ENCODE measurements at regions not wholly inside any gene's neighbourhood (a gene's known extent, or its start where the extent isn't known, plus 50 kb on each side); places are given as distances from the start of the nearest gene placed in this dataset.

DNA sequence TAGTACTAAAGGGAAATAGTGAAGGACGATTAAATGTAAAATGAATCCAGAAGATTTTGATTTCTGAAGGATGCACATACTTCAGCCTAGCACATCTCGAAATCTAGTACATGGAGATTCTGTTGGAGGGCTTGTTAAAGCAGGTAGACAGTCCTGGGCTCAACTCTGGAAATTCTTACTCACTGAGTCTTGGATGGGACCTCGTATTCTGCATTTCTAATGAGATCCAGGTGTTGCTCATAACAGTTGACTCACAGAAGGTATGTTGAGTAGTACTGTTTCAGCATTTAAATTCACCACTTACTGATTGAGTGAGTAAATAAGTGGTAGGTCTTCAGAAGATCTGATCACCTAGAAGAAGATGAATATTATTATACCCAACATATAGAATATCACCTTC, 623.4 kb upstream of the SGO1 start:
- H3K9me3 ChIP-seq = no peaks in the 10 kb centered on the region
- H3K36me3 ChIP-seq = no peaks in the 10 kb centered on the region
- H3K4me1 ChIP-seq = no peaks in the 10 kb centered on the region
- TF ChIP-seq, protein P1, sequence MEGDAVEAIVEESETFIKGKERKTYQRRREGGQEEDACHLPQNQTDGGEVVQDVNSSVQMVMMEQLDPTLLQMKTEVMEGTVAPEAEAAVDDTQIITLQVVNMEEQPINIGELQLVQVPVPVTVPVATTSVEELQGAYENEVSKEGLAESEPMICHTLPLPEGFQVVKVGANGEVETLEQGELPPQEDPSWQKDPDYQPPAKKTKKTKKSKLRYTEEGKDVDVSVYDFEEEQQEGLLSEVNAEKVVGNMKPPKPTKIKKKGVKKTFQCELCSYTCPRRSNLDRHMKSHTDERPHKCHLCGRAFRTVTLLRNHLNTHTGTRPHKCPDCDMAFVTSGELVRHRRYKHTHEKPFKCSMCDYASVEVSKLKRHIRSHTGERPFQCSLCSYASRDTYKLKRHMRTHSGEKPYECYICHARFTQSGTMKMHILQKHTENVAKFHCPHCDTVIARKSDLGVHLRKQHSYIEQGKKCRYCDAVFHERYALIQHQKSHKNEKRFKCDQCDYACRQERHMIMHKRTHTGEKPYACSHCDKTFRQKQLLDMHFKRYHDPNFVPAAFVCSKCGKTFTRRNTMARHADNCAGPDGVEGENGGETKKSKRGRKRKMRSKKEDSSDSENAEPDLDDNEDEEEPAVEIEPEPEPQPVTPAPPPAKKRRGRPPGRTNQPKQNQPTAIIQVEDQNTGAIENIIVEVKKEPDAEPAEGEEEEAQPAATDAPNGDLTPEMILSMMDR (IDR thresholded peaks at IDR 0.05) = no peak
- H3K27me3 ChIP-seq = no peaks in the 10 kb centered on the region
- DNase-seq = no peak
- intact Hi-C loops (cut with DNase I; ENCODE audit: low total_unique reads) = no loop called here
- no peak overlapping the region for H3K4me3 ChIP-seq
- no peak overlapping the region for H3K27ac ChIP-seq

DNA sequence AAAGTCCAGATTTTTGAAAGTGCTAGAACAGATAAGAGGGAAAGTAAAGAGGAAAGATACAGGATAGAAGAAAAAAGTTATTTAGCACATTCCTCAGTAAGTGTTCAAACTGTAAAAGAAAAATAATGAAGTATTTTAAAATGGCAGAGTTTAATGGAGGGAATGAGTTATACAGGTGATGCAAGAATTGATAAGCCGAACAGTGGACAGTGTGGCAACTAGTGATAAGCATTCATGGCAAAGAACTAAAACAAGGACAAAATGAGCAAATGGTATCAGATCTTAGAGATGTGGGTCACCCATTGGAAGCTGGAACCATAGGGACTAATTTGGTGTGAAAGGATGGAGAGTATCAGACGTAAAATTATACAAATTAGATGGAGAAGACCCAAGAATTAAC, 622.9 kb upstream of the SGO1 start:
- intact Hi-C loops (cut with DNase I; ENCODE audit: low total_unique reads) = no loop called here
- no peak overlapping the region for H3K27ac ChIP-seq
- no peaks in the 10 kb centered on the region for H3K27me3 ChIP-seq
- no peak overlapping the region for H3K4me3 ChIP-seq
- H3K36me3 ChIP-seq = no peaks in the 10 kb centered on the region
- H3K9me3 ChIP-seq = no peaks in the 10 kb centered on the region
- TF ChIP-seq, protein P1 (IDR thresholded peaks at IDR 0.05) = no peak
- no peak for DNase-seq
- no peaks in the 10 kb centered on the region for H3K4me1 ChIP-seq

DNA sequence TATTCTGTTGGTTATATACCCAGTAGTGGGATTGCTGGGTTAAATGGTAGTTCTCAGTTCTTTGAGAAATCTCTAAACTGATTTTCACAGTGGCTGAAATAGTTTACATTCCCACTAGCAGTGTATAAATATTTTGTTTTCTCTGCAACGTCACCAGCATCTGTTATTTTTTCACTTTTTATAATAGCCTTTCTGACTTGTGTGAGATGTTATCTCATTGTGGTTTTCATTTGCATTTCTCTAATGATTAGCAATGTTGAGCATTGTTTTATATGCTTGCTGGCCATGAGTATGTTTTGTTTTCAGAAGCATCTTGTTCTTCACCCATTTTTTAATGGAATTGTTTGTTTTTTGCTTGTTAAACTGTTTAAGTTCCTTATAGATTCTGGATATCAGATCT, 612.7 kb upstream of the SGO1 start:
- Histone ChIP-seq H3K27ac (no peak overlapping the region), H3K9me3 (peaks cover 0 to 19% (median 0%) of the 10 kb centered on the region in 3 donors), H3K27me3 (no peaks in the 10 kb centered on the region), H3K4me3 (no peak overlapping the region), H3K4me1 (no peaks in the 10 kb centered on the region), H3K36me3 (no peaks in the 10 kb centered on the region)
- intact Hi-C loops (cut with DNase I; ENCODE audit: low total_unique reads) = no loop called here
- no peak for DNase-seq
- TF ChIP-seq, protein P1 (IDR thresholded peaks at IDR 0.05) = no peak

DNA sequence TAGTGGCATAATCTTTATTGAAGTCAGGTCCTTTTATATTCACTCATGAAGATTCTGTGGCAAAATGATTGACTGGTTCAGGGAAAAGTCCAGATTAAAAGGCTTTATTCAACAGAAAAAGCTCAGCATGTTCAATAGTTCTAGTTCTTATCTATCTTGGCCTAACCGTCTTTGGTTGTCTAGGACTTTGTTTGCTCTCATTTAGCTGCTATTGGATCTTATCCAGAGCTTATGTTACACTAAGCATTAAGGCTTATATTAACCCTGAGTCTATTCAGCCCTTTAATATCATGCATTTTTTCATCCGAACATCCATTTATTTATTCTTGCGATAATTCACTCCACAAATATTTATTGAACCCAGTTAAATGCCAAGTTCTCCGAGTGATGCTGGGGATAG, 601.0 kb upstream of the SGO1 start:
- Histone ChIP-seq H3K27me3 (no peaks in the 10 kb centered on the region), H3K4me3 (no peak overlapping the region), H3K27ac (no peak overlapping the region), H3K4me1 (no peaks in the 10 kb centered on the region), H3K9me3 (no peaks in the 10 kb centered on the region), H3K36me3 (no peaks in the 10 kb centered on the region)
- TF ChIP-seq, protein P1 (IDR thresholded peaks at IDR 0.05) = no peak
- no peak for DNase-seq
- intact Hi-C loops (cut with DNase I; ENCODE audit: low total_unique reads) = no loop called here

DNA sequence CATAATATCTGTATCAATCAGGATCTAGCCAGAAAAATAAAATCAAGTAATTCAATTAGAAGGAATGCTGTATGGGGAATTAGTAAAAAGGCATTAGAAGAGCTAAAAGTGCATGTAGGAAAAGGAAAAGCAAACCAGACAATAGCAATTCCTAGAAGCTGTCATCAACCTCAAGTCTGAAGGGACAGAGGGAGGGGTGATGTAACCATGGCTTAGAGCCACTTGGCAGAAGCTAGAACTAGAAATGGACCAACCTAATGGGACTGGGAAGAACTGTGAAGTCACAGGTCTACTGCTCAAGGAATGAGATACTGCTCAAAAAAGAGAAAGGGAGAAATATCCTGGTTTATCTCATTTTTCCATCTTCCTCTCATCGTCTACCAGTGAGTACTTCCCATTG, 590.7 kb upstream of the SGO1 start:
- Histone ChIP-seq H3K27me3 (no peaks in the 10 kb centered on the region), H3K27ac (no peak overlapping the region), H3K4me1 (no peaks in the 10 kb centered on the region), H3K36me3 (no peaks in the 10 kb centered on the region), H3K9me3 (no peaks in the 10 kb centered on the region), H3K4me3 (no peak overlapping the region)
- DNase-seq = no peak
- TF ChIP-seq, protein P1 (IDR thresholded peaks at IDR 0.05) = no peak
- intact Hi-C loops (cut with DNase I; ENCODE audit: low total_unique reads) = no loop called here

DNA sequence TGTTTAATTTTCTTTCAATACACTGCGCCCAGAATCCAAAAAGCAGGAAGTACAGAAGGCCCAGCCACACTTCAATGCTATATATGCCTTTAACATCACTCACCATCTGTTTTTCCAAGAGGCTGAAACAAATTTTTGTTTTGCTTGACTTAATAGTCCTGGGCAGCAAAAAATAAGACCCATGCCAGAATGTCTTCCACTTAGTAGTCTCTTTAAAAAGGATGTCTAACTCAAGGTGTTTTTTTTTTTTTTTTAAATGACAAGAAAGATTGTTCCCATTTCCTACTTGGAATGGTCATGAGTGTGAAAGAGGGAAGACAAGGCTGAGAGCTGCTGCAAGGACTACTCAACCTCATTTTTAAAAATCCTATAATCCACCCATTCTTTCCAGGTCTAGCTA, 590.3 kb upstream of the SGO1 start:
- intact Hi-C loops (cut with DNase I; ENCODE audit: low total_unique reads) = no loop called here
- H3K4me3 ChIP-seq = no peak overlapping the region
- no peaks in the 10 kb centered on the region for H3K27me3 ChIP-seq
- TF ChIP-seq, protein P1 (IDR thresholded peaks at IDR 0.05) = no peak
- DNase-seq = no peak
- H3K4me1 ChIP-seq = no peaks in the 10 kb centered on the region
- no peaks in the 10 kb centered on the region for H3K36me3 ChIP-seq
- no peaks in the 10 kb centered on the region for H3K9me3 ChIP-seq
- H3K27ac ChIP-seq = no peak overlapping the region

Data from tibial artery (tissue), 4 donors.